Neural progenitor cell (in vitro differentiated cells): ENCODE measurements at regions not wholly inside any gene's neighbourhood (a gene's known extent, or its start where the extent isn't known, plus 50 kb on each side); places are given as distances from the start of the nearest gene placed in this dataset.

Source experiments
- EZH2 ChIP-seq: fragments of 200-600 bp; sonication (generic); IDR thresholded peaks from 2 replicates; pipeline ENCODE4 v1.6.1; 2017; ENCODE audit warnings: antibody characterized with exemption, mild to moderate bottlenecking, moderate library complexity
- EZH2phosphoT487 ChIP-seq: fragments of 200-600 bp; sonication (generic); IDR thresholded peaks from 2 replicates; pipeline ENCODE4 v1.6.1; 2017; ENCODE audit warnings: antibody characterized with exemption
- TF ChIP-seq, protein P1 (sequence below): fragments of 200-600 bp; sonication (generic); IDR thresholded peaks from 2 replicates; pipeline ENCODE4 v1.5.1; 2017; ENCODE audit warnings: antibody characterized with exemption, mild to moderate bottlenecking

DNA sequence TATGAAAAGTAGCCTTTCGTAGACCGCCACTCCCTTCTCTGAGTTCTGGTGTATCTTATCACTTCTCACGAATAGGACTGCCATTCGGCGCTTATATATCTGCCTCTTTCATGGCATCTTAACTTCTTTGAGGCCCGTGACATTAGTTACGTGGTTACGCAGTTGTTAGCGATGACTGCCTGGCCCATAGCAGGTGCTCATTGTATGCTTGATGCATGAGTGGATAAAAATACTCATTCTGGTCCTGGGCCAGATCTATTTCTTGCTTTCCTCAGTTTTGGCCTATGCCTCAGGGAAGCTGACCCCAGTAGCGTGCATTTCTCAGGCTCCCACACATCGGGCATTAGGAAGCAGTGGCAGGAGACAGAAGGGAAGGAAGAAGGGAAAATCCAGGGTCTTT is 60.7 kb upstream of the PITX2 start:
- TF ChIP-seq, protein P1, sequence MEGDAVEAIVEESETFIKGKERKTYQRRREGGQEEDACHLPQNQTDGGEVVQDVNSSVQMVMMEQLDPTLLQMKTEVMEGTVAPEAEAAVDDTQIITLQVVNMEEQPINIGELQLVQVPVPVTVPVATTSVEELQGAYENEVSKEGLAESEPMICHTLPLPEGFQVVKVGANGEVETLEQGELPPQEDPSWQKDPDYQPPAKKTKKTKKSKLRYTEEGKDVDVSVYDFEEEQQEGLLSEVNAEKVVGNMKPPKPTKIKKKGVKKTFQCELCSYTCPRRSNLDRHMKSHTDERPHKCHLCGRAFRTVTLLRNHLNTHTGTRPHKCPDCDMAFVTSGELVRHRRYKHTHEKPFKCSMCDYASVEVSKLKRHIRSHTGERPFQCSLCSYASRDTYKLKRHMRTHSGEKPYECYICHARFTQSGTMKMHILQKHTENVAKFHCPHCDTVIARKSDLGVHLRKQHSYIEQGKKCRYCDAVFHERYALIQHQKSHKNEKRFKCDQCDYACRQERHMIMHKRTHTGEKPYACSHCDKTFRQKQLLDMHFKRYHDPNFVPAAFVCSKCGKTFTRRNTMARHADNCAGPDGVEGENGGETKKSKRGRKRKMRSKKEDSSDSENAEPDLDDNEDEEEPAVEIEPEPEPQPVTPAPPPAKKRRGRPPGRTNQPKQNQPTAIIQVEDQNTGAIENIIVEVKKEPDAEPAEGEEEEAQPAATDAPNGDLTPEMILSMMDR = no peak
- no peak for TF ChIP-seq EZH2
- TF ChIP-seq EZH2phosphoT487 = no peak
